ENCODE measurements at regions not wholly inside any gene's neighbourhood (a gene's known extent, or its start where the extent isn't known, plus 50 kb on each side); places are given as distances from the start of the nearest gene placed in this dataset.
"Not testable (repeated sequence)": the region's sequence is repeated elsewhere in the genome, so short reads cannot be mapped to it uniquely, and the experiment has no call there.

GRCh38 chr21:6043430-6044275 is 4477.7 kb upstream of the TPTE start:
- H3K36me3 ChIP-seq; H3K4me3 ChIP-seq; H3K27ac ChIP-seq; DNase-seq; H3K9me3 ChIP-seq (replicated peaks); H3K4me1 ChIP-seq; H3K27me3 ChIP-seq: not testable (repeated sequence)

GRCh38 chr21:6044695-6045094 is 4476.7 kb upstream of the TPTE start:
- not testable (repeated sequence) for H3K4me1 ChIP-seq; H3K27me3 ChIP-seq; H3K27ac ChIP-seq; H3K4me3 ChIP-seq; H3K9me3 ChIP-seq (replicated peaks); H3K36me3 ChIP-seq; DNase-seq

- not testable (repeated sequence) for H3K27ac ChIP-seq; H3K4me3 ChIP-seq; H3K4me1 ChIP-seq; H3K36me3 ChIP-seq; DNase-seq; H3K27me3 ChIP-seq; H3K9me3 ChIP-seq (replicated peaks)
These were observed 4471.5 kb upstream of the TPTE start for GRCh38 chr21:6049930-6050329.

GRCh38 chr21:6052109-6052508 is 4469.3 kb upstream of the TPTE start:
- H3K36me3 ChIP-seq; H3K4me1 ChIP-seq; H3K27me3 ChIP-seq; H3K4me3 ChIP-seq; DNase-seq; H3K27ac ChIP-seq; H3K9me3 ChIP-seq (replicated peaks): not testable (repeated sequence)

- H3K4me3 ChIP-seq; H3K9me3 ChIP-seq (replicated peaks); H3K4me1 ChIP-seq; H3K27ac ChIP-seq; H3K27me3 ChIP-seq; DNase-seq; H3K36me3 ChIP-seq: not testable (repeated sequence)
These were observed 4468.2 kb upstream of the TPTE start for GRCh38 chr21:6053145-6053544.

- not testable (repeated sequence) for H3K4me1 ChIP-seq, H3K27ac ChIP-seq, H3K4me3 ChIP-seq
These were observed 4462.4 kb upstream of the TPTE start for GRCh38 chr21:6058997-6059396.

GRCh38 chr21:6060054-6060681 is 4461.2 kb upstream of the TPTE start:
- not testable (repeated sequence) for H3K27ac ChIP-seq; DNase-seq; H3K4me1 ChIP-seq; H3K4me3 ChIP-seq; H3K9me3 ChIP-seq (replicated peaks); H3K36me3 ChIP-seq; H3K27me3 ChIP-seq

More at GRCh38 chr21:6058997-6059396, 4462.4 kb upstream of the TPTE start:
- DNase-seq; H3K9me3 ChIP-seq (replicated peaks); H3K27me3 ChIP-seq; H3K36me3 ChIP-seq: not testable (repeated sequence)

GRCh38 chr21:6066320-6066985 is 4454.9 kb upstream of the TPTE start:
- H3K4me3 ChIP-seq, result not testable (repeated sequence)

GRCh38 chr21:6068098-6068831 is 4453.1 kb upstream of the TPTE start:
- H3K27me3 ChIP-seq; H3K9me3 ChIP-seq (replicated peaks); H3K36me3 ChIP-seq; H3K4me3 ChIP-seq; H3K27ac ChIP-seq; DNase-seq; H3K4me1 ChIP-seq: not testable (repeated sequence)

More at GRCh38 chr21:6066320-6066985, 4454.9 kb upstream of the TPTE start:
- H3K27ac ChIP-seq; H3K9me3 ChIP-seq (replicated peaks); DNase-seq; H3K27me3 ChIP-seq; H3K4me1 ChIP-seq; H3K36me3 ChIP-seq: not testable (repeated sequence)

GRCh38 chr21:6070213-6070612 is 4451.2 kb upstream of the TPTE start:
- not testable (repeated sequence) for DNase-seq, H3K36me3 ChIP-seq, H3K4me3 ChIP-seq

GRCh38 chr21:6072691-6073090 is 4448.7 kb upstream of the TPTE start:
- H3K4me3 ChIP-seq, H3K27ac ChIP-seq, H3K27me3 ChIP-seq: not testable (repeated sequence)

More at GRCh38 chr21:6070213-6070612, 4451.2 kb upstream of the TPTE start:
- H3K27me3 ChIP-seq; H3K4me1 ChIP-seq; H3K9me3 ChIP-seq (replicated peaks); H3K27ac ChIP-seq: not testable (repeated sequence)

GRCh38 chr21:6073993-6074705 is 4447.2 kb upstream of the TPTE start:
- DNase-seq; H3K27ac ChIP-seq; H3K36me3 ChIP-seq; H3K9me3 ChIP-seq (replicated peaks); H3K4me3 ChIP-seq; H3K27me3 ChIP-seq; H3K4me1 ChIP-seq: not testable (repeated sequence)

More at GRCh38 chr21:6072691-6073090, 4448.7 kb upstream of the TPTE start:
- H3K9me3 ChIP-seq (replicated peaks); H3K4me1 ChIP-seq; DNase-seq; H3K36me3 ChIP-seq: not testable (repeated sequence)

GRCh38 chr21:6074935-6075334 is 4446.4 kb upstream of the TPTE start:
- H3K4me3 ChIP-seq; H3K36me3 ChIP-seq; H3K9me3 ChIP-seq (replicated peaks); H3K27ac ChIP-seq; H3K27me3 ChIP-seq; H3K4me1 ChIP-seq; DNase-seq: not testable (repeated sequence)

- H3K9me3 ChIP-seq (replicated peaks); H3K27me3 ChIP-seq; DNase-seq; H3K4me1 ChIP-seq; H3K4me3 ChIP-seq; H3K27ac ChIP-seq; H3K36me3 ChIP-seq: not testable (repeated sequence)
These were observed 4445.7 kb upstream of the TPTE start for GRCh38 chr21:6075627-6076208.
